RWPE2 (cell line): ENCODE measurements at regions not wholly inside any gene's neighbourhood (a gene's known extent, or its start where the extent isn't known, plus 50 kb on each side); places are given as distances from the start of the nearest gene placed in this dataset.

Experiments
- ATAC-seq: fragments of 200-7000 bp; cut with Tn5 transposase; 3 replicates; pipeline ENCODE4 v1.9.1; 2021; ENCODE audit warnings: low read depth
- DNase-seq: peaks from one replicate; pipeline ENCODE4 v3.0.0-alpha.2; 2020; ENCODE audit warnings: low spot score
- H3K27ac ChIP-seq: fragments of 450-650 bp; 2 replicates; pipeline ENCODE4 v1.5.1; 2017; ENCODE audit warnings: mild to moderate bottlenecking; ENCODE audit not compliant: poor library complexity, severe bottlenecking
- H3K27me3 ChIP-seq: fragments of 250-450 bp; sonication (Bioruptor Pico); 2 replicates; pipeline ENCODE4 v1.5.1; 2021; ENCODE audit warnings: mild to moderate bottlenecking, moderate library complexity; ENCODE audit not compliant: insufficient read depth, poor library complexity, severe bottlenecking
- H3K36me3 ChIP-seq: fragments of 250-450 bp; sonication (Bioruptor Pico); 2 replicates; pipeline ENCODE4 v1.5.1; 2020; ENCODE audit warnings: low read depth, mild to moderate bottlenecking, moderate library complexity
- H3K4me1 ChIP-seq: fragments of 250-450 bp; sonication (Bioruptor Pico); 2 replicates; pipeline ENCODE4 v1.5.1; 2021; ENCODE audit warnings: mild to moderate bottlenecking, moderate library complexity; ENCODE audit not compliant: insufficient read depth, poor library complexity, severe bottlenecking
- H3K4me3 ChIP-seq: fragments of 250-450 bp; sonication (Bioruptor Pico); 2 replicates; pipeline ENCODE4 v1.5.1; 2021; ENCODE audit warnings: mild to moderate bottlenecking, moderate library complexity; ENCODE audit not compliant: severe bottlenecking
- H3K9me3 ChIP-seq: fragments of 250-450 bp; sonication (Bioruptor Pico); 2 replicates; pipeline ENCODE4 v1.5.1; 2021; ENCODE audit warnings: mild to moderate bottlenecking, moderate library complexity; ENCODE audit not compliant: severe bottlenecking
- CTCF ChIP-seq: fragments of 450-650 bp; IDR thresholded peaks from one replicate; pipeline ENCODE4 v1.5.1; 2017; ENCODE audit warnings: mild to moderate bottlenecking, moderate library complexity; ENCODE audit not compliant: poor library complexity, severe bottlenecking

DNA sequence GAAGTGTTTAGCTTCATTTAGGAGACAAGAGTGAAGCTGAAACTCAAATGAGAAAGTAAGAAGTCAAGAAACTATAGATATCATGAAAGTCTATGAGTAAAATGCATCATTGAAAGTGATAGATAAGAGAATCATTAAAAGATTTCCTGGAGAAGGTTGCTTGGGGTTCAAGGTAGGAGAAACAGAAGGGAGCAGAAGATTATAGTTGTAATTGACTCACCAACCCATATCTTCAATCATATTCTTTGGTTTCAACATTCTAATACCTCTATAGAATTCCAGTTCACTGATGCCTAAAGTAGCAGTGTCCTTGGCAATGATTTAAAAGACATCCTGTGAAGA lies 365.7 kb upstream of the RIOK2 start:
- no peak overlapping the region for H3K4me3 ChIP-seq
- H3K27me3 ChIP-seq, result no peaks in the 10 kb centered on the region
- no peak for ATAC-seq
- H3K9me3 ChIP-seq, result no peaks in the 10 kb centered on the region
- H3K4me1 ChIP-seq, result peaks cover 20% of the 10 kb centered on the region
- no peaks in the 10 kb centered on the region for H3K36me3 ChIP-seq
- no peak for DNase-seq
- H3K27ac ChIP-seq, result no peak overlapping the region
- TF ChIP-seq CTCF, result no peak

- Histone ChIP-seq H3K27me3 (no peaks in the 10 kb centered on the region), H3K27ac (no peak overlapping the region), H3K9me3 (no peaks in the 10 kb centered on the region), H3K36me3 (no peaks in the 10 kb centered on the region), H3K4me3 (no peak overlapping the region), H3K4me1 (peaks cover 27% of the 10 kb centered on the region)
- ATAC-seq (no peak), DNase-seq (no peak)
- no peak for TF ChIP-seq CTCF
Observed at GRCh38 chr5:97549496-97549895, 366.4 kb upstream of the RIOK2 start.

- ATAC-seq (peak; percentile 75), DNase-seq (no peak)
- no peak overlapping the region for H3K4me3 ChIP-seq
- H3K36me3 ChIP-seq, result no peaks in the 10 kb centered on the region
- H3K4me1 ChIP-seq, result peaks cover 34% of the 10 kb centered on the region
- H3K9me3 ChIP-seq, result no peaks in the 10 kb centered on the region
- no peaks in the 10 kb centered on the region for H3K27me3 ChIP-seq
- H3K27ac ChIP-seq, result no peak overlapping the region
- TF ChIP-seq CTCF, result no peak
Observed at GRCh38 chr5:97550164-97550563, 367.1 kb upstream of the RIOK2 start.

DNA sequence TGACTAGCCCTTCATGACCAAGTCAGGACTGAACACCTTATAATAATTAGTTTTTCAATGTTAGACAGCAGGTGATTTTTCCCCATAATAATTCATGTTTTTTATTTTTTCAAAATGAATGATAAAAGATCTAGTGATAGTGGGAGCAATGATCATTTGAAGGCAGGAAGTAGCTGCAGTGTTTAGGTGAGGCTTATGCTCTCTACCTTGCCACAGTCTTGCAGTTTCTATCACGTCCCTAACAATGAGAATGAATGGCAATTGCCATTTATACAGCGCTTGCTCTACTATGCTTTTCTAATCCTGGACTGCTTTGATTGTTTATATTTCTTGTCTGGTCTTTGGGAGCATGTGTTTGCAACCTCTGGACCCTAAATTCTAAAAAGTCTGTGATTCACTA lies 367.8 kb upstream of the RIOK2 start:
- Histone ChIP-seq H3K27ac (no peak overlapping the region), H3K4me1 (peaks cover 35% of the 10 kb centered on the region), H3K27me3 (no peaks in the 10 kb centered on the region), H3K9me3 (no peaks in the 10 kb centered on the region), H3K36me3 (no peaks in the 10 kb centered on the region), H3K4me3 (no peak overlapping the region)
- no peak for DNase-seq
- no peak for ATAC-seq
- no peak for TF ChIP-seq CTCF

DNA sequence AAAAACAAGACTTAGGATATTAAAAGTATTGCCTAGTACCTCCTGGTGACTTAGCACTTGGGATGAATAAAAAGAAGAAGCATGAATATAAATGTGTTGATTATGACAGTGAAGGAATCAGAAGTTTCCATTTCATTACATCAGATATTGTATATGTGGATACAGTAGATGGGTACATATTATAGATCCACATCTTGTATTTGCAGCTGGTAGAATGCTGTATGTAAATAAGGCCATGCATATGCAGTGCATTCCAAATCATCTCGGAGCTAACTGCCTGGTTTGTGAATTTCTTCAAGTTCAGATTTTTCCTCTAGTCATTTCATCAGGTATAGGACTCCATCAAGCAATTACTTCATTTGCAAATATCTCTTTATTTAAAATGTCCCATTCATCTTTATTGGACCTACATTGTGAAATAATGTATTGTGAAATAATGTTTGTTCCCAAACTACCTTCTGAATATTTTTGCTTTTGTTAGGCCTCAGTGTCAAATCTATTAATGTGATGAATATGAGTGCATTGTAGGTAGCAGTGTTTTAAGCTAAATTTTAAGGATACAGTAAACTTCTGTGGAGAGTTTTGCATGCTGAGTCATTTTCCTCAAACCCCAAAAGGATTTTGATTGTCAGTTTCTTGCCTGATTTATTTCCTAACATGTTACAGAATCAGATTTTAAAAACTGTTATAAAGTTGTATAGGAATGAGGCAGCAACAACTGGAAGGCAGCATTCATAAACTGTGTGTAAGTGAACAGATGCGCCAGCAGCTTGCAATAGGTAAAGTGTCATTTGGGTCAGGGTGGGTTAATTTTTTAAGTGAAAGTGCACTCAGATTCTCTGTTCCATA lies 370.8 kb upstream of the RIOK2 start:
- no peaks in the 10 kb centered on the region for H3K36me3 ChIP-seq
- no peaks in the 10 kb centered on the region for H3K27me3 ChIP-seq
- peak overlapping the region; percentile 48 for H3K27ac ChIP-seq
- TF ChIP-seq CTCF, result no peak
- ATAC-seq (peak; percentile 34), DNase-seq (no peak)
- no peaks in the 10 kb centered on the region for H3K9me3 ChIP-seq
- peaks cover 26% of the 10 kb centered on the region for H3K4me1 ChIP-seq
- H3K4me3 ChIP-seq, result no peak overlapping the region
